ENCODE measurements at regions not wholly inside any gene's neighbourhood (a gene's known extent, or its start where the extent isn't known, plus 50 kb on each side); places are given as distances from the start of the nearest gene placed in this dataset.
"Not testable (repeated sequence)": the region's sequence is repeated elsewhere in the genome, so short reads cannot be mapped to it uniquely, and the experiment has no call there.

- Mint-ChIP-seq H3K27me3 (peaks cover 11% of the 10 kb centered on the region), H3K9me3 (no peaks in the 10 kb centered on the region), H3K4me1 (peaks cover 5% of the 10 kb centered on the region), H3K4me3 (peak overlapping the region in 1 of 2 donors; percentile 34), H3K27ac (no peak overlapping the region)
- ATAC-seq, result peak; percentile 85
- DNase-seq, result peak; percentile 24 to 43
These were observed 159.8 kb upstream of the DAAM1 start for GRCh38 chr14:59028476-59029202.

- DNase-seq (no peak), ATAC-seq (no peak)
- Mint-ChIP-seq H3K4me1 (peaks cover 5% of the 10 kb centered on the region), H3K27me3 (peaks cover 19% of the 10 kb centered on the region), H3K4me3 (no peak overlapping the region), H3K9me3 (peaks cover 6 to 8% of the 10 kb centered on the region in 2 donors), H3K27ac (no peak overlapping the region)
These were observed 155.6 kb upstream of the DAAM1 start for GRCh38 chr14:59032826-59033225.

GRCh38 chr14:59036134-59036533 is 152.3 kb upstream of the DAAM1 start:
- Mint-ChIP-seq H3K27me3 (peaks cover 13% of the 10 kb centered on the region), H3K9me3 (peaks cover 6 to 8% of the 10 kb centered on the region in 2 donors), H3K4me1 (no peaks in the 10 kb centered on the region), H3K27ac (no peak overlapping the region), H3K4me3 (no peak overlapping the region)
- ATAC-seq, result no peak
- DNase-seq, result no peak

GRCh38 chr14:59037086-59037485 is 151.4 kb upstream of the DAAM1 start:
- no peak overlapping the region for H3K27ac Mint-ChIP-seq
- peaks cover 8% of the 10 kb centered on the region for H3K27me3 Mint-ChIP-seq
- no peaks in the 10 kb centered on the region for H3K4me1 Mint-ChIP-seq
- DNase-seq, result no peak
- H3K4me3 Mint-ChIP-seq, result no peak overlapping the region
- peaks cover 6 to 8% of the 10 kb centered on the region in 2 donors for H3K9me3 Mint-ChIP-seq
- no peak for ATAC-seq

GRCh38 chr14:59037620-59038019 is 150.8 kb upstream of the DAAM1 start:
- DNase-seq, result no peak
- H3K27ac Mint-ChIP-seq, result no peak overlapping the region
- H3K4me3 Mint-ChIP-seq, result no peak overlapping the region

GRCh38 chr14:59038746-59039145 is 149.7 kb upstream of the DAAM1 start:
- H3K9me3 Mint-ChIP-seq, result peaks cover 6 to 8% of the 10 kb centered on the region in 2 donors
- DNase-seq (no peak), ATAC-seq (no peak)
- no peak overlapping the region for H3K4me3 Mint-ChIP-seq
- H3K4me1 Mint-ChIP-seq, result no peaks in the 10 kb centered on the region
- H3K27ac Mint-ChIP-seq, result peak overlapping the region in 1 of 2 donors; percentile 45
- peaks cover 8% of the 10 kb centered on the region for H3K27me3 Mint-ChIP-seq

More at GRCh38 chr14:59037620-59038019, 150.8 kb upstream of the DAAM1 start:
- H3K27me3 Mint-ChIP-seq, result peaks cover 8% of the 10 kb centered on the region
- H3K9me3 Mint-ChIP-seq, result peaks cover 6 to 8% of the 10 kb centered on the region in 2 donors
- H3K4me1 Mint-ChIP-seq, result no peaks in the 10 kb centered on the region
- no peak for ATAC-seq

GRCh38 chr14:59041308-59041707 is 147.2 kb upstream of the DAAM1 start:
- no peak for ATAC-seq
- peaks cover 0 to 4% of the 10 kb centered on the region in 2 donors for H3K9me3 Mint-ChIP-seq
- DNase-seq, result no peak
- peaks cover 8% of the 10 kb centered on the region for H3K27me3 Mint-ChIP-seq
- no peak overlapping the region for H3K27ac Mint-ChIP-seq
- no peak overlapping the region for H3K4me3 Mint-ChIP-seq
- H3K4me1 Mint-ChIP-seq, result no peaks in the 10 kb centered on the region

GRCh38 chr14:59044707-59045106 is 143.8 kb upstream of the DAAM1 start:
- Mint-ChIP-seq H3K9me3 (no peaks in the 10 kb centered on the region), H3K4me3 (no peak overlapping the region), H3K27ac (no peak overlapping the region), H3K27me3 (peaks cover 8% of the 10 kb centered on the region), H3K4me1 (no peaks in the 10 kb centered on the region)
- DNase-seq, result no peak
- ATAC-seq, result no peak

GRCh38 chr14:59046746-59047145 is 141.7 kb upstream of the DAAM1 start:
- Mint-ChIP-seq H3K4me1 (no peaks in the 10 kb centered on the region), H3K27ac (no peak overlapping the region), H3K9me3 (no peaks in the 10 kb centered on the region), H3K27me3 (peaks cover 8% of the 10 kb centered on the region), H3K4me3 (no peak overlapping the region)
- DNase-seq (no peak), ATAC-seq (no peak)

GRCh38 chr14:59055006-59055405 is 133.5 kb upstream of the DAAM1 start:
- Mint-ChIP-seq H3K4me1 (no peaks in the 10 kb centered on the region), H3K27ac (no peak overlapping the region), H3K9me3 (no peaks in the 10 kb centered on the region), H3K27me3 (peaks cover 9% of the 10 kb centered on the region), H3K4me3 (no peak overlapping the region)
- DNase-seq (no peak), ATAC-seq (no peak)

GRCh38 chr14:59055439-59056045 is 132.9 kb upstream of the DAAM1 start:
- H3K27ac Mint-ChIP-seq, result no peak overlapping the region
- ATAC-seq, result peak; percentile 67
- no peak overlapping the region for H3K4me3 Mint-ChIP-seq
- peaks cover 9% of the 10 kb centered on the region for H3K27me3 Mint-ChIP-seq
- H3K4me1 Mint-ChIP-seq, result no peaks in the 10 kb centered on the region
- H3K9me3 Mint-ChIP-seq, result no peaks in the 10 kb centered on the region
- peak; percentile 12 to 18 for DNase-seq

GRCh38 chr14:59057551-59057950 is 130.9 kb upstream of the DAAM1 start:
- peaks cover 9% of the 10 kb centered on the region for H3K27me3 Mint-ChIP-seq
- DNase-seq (no peak), ATAC-seq (no peak)
- peaks cover 5 to 8% of the 10 kb centered on the region in 2 donors for H3K9me3 Mint-ChIP-seq
- H3K4me3 Mint-ChIP-seq, result no peak overlapping the region
- no peaks in the 10 kb centered on the region for H3K4me1 Mint-ChIP-seq
- H3K27ac Mint-ChIP-seq, result no peak overlapping the region

GRCh38 chr14:59058776-59059175 is 129.7 kb upstream of the DAAM1 start:
- H3K27me3 Mint-ChIP-seq, DNase-seq: not testable (repeated sequence)

GRCh38 chr14:59060841-59061240 is 127.6 kb upstream of the DAAM1 start:
- H3K27ac Mint-ChIP-seq, result no peak overlapping the region

More at GRCh38 chr14:59058776-59059175, 129.7 kb upstream of the DAAM1 start:
- H3K27ac Mint-ChIP-seq, H3K4me1 Mint-ChIP-seq, ATAC-seq, H3K4me3 Mint-ChIP-seq: not testable (repeated sequence)
- H3K9me3 Mint-ChIP-seq, result peaks cover 11 to 15% of the 10 kb centered on the region in 2 donors

GRCh38 chr14:59061292-59061691 is 127.2 kb upstream of the DAAM1 start:
- no peaks in the 10 kb centered on the region for H3K27me3 Mint-ChIP-seq
- H3K9me3 Mint-ChIP-seq, result peaks cover 11 to 15% of the 10 kb centered on the region in 2 donors
- H3K4me1 Mint-ChIP-seq, result no peaks in the 10 kb centered on the region
- DNase-seq (no peak), ATAC-seq (no peak)
- H3K4me3 Mint-ChIP-seq, result no peak overlapping the region
- no peak overlapping the region for H3K27ac Mint-ChIP-seq

More at GRCh38 chr14:59060841-59061240, 127.6 kb upstream of the DAAM1 start:
- no peaks in the 10 kb centered on the region for H3K27me3 Mint-ChIP-seq
- peaks cover 11 to 15% of the 10 kb centered on the region in 2 donors for H3K9me3 Mint-ChIP-seq
- no peak overlapping the region for H3K4me3 Mint-ChIP-seq
- no peaks in the 10 kb centered on the region for H3K4me1 Mint-ChIP-seq
- ATAC-seq, result no peak
- no peak for DNase-seq

GRCh38 chr14:59063259-59063658 is 125.2 kb upstream of the DAAM1 start:
- no peak for DNase-seq
- no peak overlapping the region for H3K4me3 Mint-ChIP-seq
- peaks cover 11 to 15% of the 10 kb centered on the region in 2 donors for H3K9me3 Mint-ChIP-seq
- no peaks in the 10 kb centered on the region for H3K27me3 Mint-ChIP-seq
- no peaks in the 10 kb centered on the region for H3K4me1 Mint-ChIP-seq
- ATAC-seq, result no peak
- no peak overlapping the region for H3K27ac Mint-ChIP-seq
